Skin of body (tissue), 1 donor: ENCODE measurements at regions not wholly inside any gene's neighbourhood (a gene's known extent, or its start where the extent isn't known, plus 50 kb on each side); places are given as distances from the start of the nearest gene placed in this dataset.
A peak's percentile ranks its signal among the peaks of the same experiment; 100 is the strongest.

Source experiments
- DNase-seq: peaks from one replicate; lab custom pipeline; 2025; lab: John Stamatoyannopoulos, UW

GRCh38 chr5:10876006-10876744, 115.1 kb upstream of the DAP start:
- no peak for DNase-seq

GRCh38 chr5:10875201-10875768, 114.3 kb upstream of the DAP start:
- no peak for DNase-seq

- DNase-seq: no peak
Measured at GRCh38 chr5:10874541-10874940, 113.5 kb upstream of the DAP start.

GRCh38 chr5:10870791-10871190, 109.8 kb upstream of the DAP start:
- no peak for DNase-seq

GRCh38 chr5:10868956-10869355, 107.9 kb upstream of the DAP start:
- DNase-seq: no peak

GRCh38 chr5:10867389-10868303, 106.6 kb upstream of the DAP start:
- DNase-seq: no peak

- DNase-seq: no peak
Measured at GRCh38 chr5:10866913-10867312, 105.9 kb upstream of the DAP start.

- no peak for DNase-seq
Measured at GRCh38 chr5:10863763-10864383, 102.8 kb upstream of the DAP start.

GRCh38 chr5:10862085-10862484, 101.1 kb upstream of the DAP start:
- DNase-seq: no peak

GRCh38 chr5:10861423-10861790, 100.4 kb upstream of the DAP start:
- no peak for DNase-seq

- no peak for DNase-seq
Measured at GRCh38 chr5:10860645-10861422, 99.8 kb upstream of the DAP start.

GRCh38 chr5:10860196-10860543, 99.1 kb upstream of the DAP start:
- DNase-seq: no peak

GRCh38 chr5:10859393-10860195, 98.6 kb upstream of the DAP start:
- DNase-seq: no peak

GRCh38 chr5:10858945-10859344, 97.9 kb upstream of the DAP start:
- no peak for DNase-seq

GRCh38 chr5:10858307-10858706, 97.3 kb upstream of the DAP start:
- DNase-seq: no peak

GRCh38 chr5:10857338-10857733, 96.3 kb upstream of the DAP start:
- DNase-seq: no peak

GRCh38 chr5:10856683-10857337, 95.8 kb upstream of the DAP start:
- DNase-seq: peak; percentile 37

- no peak for DNase-seq
Measured at GRCh38 chr5:10856071-10856470, 95.0 kb upstream of the DAP start.

GRCh38 chr5:10854506-10855277, 93.7 kb upstream of the DAP start:
- no peak for DNase-seq
